ENCODE measurements at regions not wholly inside any gene's neighbourhood (a gene's known extent, or its start where the extent isn't known, plus 50 kb on each side); places are given as distances from the start of the nearest gene placed in this dataset.

DNA sequence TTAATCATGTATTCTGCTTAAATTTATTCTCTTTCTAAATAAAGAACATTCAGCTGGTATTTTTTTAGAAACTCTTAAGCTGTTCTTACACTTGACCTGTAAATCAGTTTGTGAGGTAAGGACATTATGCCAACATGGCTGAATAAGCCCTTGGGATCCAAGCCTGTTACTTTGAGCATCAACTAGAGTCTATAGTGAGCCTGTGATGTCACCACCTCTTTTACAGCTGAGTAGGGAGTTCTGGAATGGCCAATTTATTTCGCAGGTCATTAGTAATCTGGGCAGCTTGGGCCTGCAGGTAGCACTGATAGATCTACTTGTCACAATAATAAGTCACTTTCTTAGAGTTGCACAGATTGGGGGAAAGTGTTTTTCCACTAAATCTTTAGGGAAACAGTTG lies 915.2 kb upstream of the MBL2 start:
- TF ChIP-seq, protein P1, sequence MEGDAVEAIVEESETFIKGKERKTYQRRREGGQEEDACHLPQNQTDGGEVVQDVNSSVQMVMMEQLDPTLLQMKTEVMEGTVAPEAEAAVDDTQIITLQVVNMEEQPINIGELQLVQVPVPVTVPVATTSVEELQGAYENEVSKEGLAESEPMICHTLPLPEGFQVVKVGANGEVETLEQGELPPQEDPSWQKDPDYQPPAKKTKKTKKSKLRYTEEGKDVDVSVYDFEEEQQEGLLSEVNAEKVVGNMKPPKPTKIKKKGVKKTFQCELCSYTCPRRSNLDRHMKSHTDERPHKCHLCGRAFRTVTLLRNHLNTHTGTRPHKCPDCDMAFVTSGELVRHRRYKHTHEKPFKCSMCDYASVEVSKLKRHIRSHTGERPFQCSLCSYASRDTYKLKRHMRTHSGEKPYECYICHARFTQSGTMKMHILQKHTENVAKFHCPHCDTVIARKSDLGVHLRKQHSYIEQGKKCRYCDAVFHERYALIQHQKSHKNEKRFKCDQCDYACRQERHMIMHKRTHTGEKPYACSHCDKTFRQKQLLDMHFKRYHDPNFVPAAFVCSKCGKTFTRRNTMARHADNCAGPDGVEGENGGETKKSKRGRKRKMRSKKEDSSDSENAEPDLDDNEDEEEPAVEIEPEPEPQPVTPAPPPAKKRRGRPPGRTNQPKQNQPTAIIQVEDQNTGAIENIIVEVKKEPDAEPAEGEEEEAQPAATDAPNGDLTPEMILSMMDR (IDR thresholded peaks at IDR 0.05) = no peak
- no peak for TF ChIP-seq ZFX (IDR thresholded peaks at IDR 0.05; ENCODE audit: borderline replicate concordance)

Data from 22Rv1 (cell line).